Activated CD8-positive, alpha-beta T cell treated with anti-CD3 and anti-CD28 coated beads for 36 hours (primary cell): ENCODE measurements at regions not wholly inside any gene's neighbourhood (a gene's known extent, or its start where the extent isn't known, plus 50 kb on each side); places are given as distances from the start of the nearest gene placed in this dataset.

Experiments used
- ATAC-seq: fragments of 200-7000 bp; cut with Tn5 transposase; one replicate; pipeline ENCODE4 v1.10.0; 2021; ENCODE audit warnings: mild to moderate bottlenecking, moderate library complexity
- CTCF ChIA-PET: fragments of 350-600 bp; sonication (Branson Sonifier 250); formaldehyde crosslinking; loops from one replicate; lab custom pipeline; 2021; ENCODE audit warnings: antibody characterized with exemption; lab: Charles Lee
- POLR2A ChIA-PET: fragments of 350-600 bp; sonication (Branson Sonifier 250); formaldehyde crosslinking; loops from one replicate; lab custom pipeline; 2021; ENCODE audit warnings: antibody characterized with exemption; lab: Charles Lee
- DNase-seq: peaks from one replicate; pipeline ENCODE4 v3.0.0-alpha.2; 2020
- H3K27ac Mint-ChIP-seq: one replicate; pipeline ENCODE4 v1.8.0; 2021; ENCODE audit warnings: mild to moderate bottlenecking, mixed read lengths
- H3K27me3 Mint-ChIP-seq: one replicate; pipeline ENCODE4 v1.8.0; 2021; ENCODE audit warnings: mixed read lengths
- H3K36me3 Mint-ChIP-seq: one replicate; pipeline ENCODE4 v1.8.0; 2021; ENCODE audit warnings: low read depth, mixed read lengths
- H3K4me1 Mint-ChIP-seq: one replicate; pipeline ENCODE4 v1.8.0; 2021; ENCODE audit warnings: low read depth, mixed read lengths
- H3K4me3 Mint-ChIP-seq: one replicate; pipeline ENCODE4 v1.8.0; 2021; ENCODE audit warnings: mild to moderate bottlenecking, moderate library complexity, mixed read lengths
- H3K9me3 Mint-ChIP-seq: one replicate; pipeline ENCODE4 v1.8.0; 2021; ENCODE audit warnings: mixed read lengths
- intact Hi-C: fragments of 100-400 bp; cut with micrococcal nuclease; formaldehyde crosslinking; loops from one replicate; pipeline ENCODE4 v1.10.0; 2022
- TF ChIP-seq, protein P1 (sequence below): fragments of 200-600 bp; IDR thresholded peaks from one replicate; pipeline ENCODE4 v1.8.0; 2022; ENCODE audit warnings: antibody characterized with exemption, mild to moderate bottlenecking

DNA sequence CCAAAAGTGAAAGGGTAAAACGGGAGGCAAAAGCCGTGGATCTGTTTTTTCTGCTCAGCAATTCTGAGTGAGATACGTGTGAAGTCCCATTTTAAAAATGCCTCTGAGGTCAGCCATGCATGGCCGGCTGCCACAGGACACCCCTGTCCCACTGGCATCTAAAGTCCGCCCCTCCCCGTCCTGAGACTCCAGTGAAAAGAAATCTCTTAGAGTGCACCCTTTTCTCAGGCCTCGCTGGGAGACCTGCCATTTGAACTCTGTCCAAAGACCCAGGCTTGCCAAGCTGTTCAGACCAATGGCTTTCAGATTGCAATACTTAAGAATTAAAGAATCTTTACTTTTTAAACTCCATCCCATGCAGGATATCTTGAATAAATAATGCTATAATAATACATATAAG, 61.0 kb upstream of the SLC24A5 start:
- H3K36me3 Mint-ChIP-seq: no peaks in the 10 kb centered on the region
- H3K4me1 Mint-ChIP-seq: no peaks in the 10 kb centered on the region
- TF ChIP-seq, protein P1, sequence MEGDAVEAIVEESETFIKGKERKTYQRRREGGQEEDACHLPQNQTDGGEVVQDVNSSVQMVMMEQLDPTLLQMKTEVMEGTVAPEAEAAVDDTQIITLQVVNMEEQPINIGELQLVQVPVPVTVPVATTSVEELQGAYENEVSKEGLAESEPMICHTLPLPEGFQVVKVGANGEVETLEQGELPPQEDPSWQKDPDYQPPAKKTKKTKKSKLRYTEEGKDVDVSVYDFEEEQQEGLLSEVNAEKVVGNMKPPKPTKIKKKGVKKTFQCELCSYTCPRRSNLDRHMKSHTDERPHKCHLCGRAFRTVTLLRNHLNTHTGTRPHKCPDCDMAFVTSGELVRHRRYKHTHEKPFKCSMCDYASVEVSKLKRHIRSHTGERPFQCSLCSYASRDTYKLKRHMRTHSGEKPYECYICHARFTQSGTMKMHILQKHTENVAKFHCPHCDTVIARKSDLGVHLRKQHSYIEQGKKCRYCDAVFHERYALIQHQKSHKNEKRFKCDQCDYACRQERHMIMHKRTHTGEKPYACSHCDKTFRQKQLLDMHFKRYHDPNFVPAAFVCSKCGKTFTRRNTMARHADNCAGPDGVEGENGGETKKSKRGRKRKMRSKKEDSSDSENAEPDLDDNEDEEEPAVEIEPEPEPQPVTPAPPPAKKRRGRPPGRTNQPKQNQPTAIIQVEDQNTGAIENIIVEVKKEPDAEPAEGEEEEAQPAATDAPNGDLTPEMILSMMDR: no peak
- H3K4me3 Mint-ChIP-seq: no peak overlapping the region
- CTCF ChIA-PET: interaction anchor here (1.0 kb wide), 1 partner anchor 25 kb away, joined by 3 read pairs; no protein-coding TSS in a partner anchor
- DNase-seq (no peak), ATAC-seq (no peak)
- POLR2A ChIA-PET: no interaction called here
- no peak overlapping the region for H3K27ac Mint-ChIP-seq
- peaks cover 3% of the 10 kb centered on the region for H3K9me3 Mint-ChIP-seq
- H3K27me3 Mint-ChIP-seq: peaks cover under 1% of the 10 kb centered on the region
- intact Hi-C loops: no loop called here

DNA sequence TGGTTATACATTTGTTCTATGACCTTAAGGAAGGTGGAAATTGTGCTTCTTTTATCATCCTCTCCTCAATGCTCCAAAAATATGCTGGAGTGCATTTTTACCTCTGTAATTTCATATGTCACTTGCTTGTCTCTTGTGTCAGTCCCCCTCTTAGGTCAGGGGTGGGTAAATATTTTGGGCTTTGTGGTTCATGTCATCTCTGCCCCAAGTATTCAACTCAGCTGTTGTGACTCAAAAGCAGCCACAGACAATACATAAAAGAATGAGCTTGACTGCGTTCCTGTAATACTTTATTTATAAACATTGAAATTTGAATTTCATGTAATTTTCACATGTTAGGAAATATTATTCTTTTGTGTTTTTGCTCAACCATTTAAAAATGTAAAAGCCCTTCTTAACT, 60.4 kb upstream of the SLC24A5 start:
- H3K27me3 Mint-ChIP-seq: no peaks in the 10 kb centered on the region
- no peak overlapping the region for H3K4me3 Mint-ChIP-seq
- intact Hi-C loops: no loop called here
- ChIA-PET POLR2A (no interaction called here), CTCF (interaction anchor here (1.0 kb wide), 1 partner anchor 25 kb away, joined by 3 read pairs; no protein-coding TSS in a partner anchor)
- H3K9me3 Mint-ChIP-seq: peaks cover 1% of the 10 kb centered on the region
- TF ChIP-seq, protein P1: no peak
- DNase-seq (no peak), ATAC-seq (no peak)
- no peaks in the 10 kb centered on the region for H3K4me1 Mint-ChIP-seq
- no peaks in the 10 kb centered on the region for H3K36me3 Mint-ChIP-seq
- no peak overlapping the region for H3K27ac Mint-ChIP-seq

DNA sequence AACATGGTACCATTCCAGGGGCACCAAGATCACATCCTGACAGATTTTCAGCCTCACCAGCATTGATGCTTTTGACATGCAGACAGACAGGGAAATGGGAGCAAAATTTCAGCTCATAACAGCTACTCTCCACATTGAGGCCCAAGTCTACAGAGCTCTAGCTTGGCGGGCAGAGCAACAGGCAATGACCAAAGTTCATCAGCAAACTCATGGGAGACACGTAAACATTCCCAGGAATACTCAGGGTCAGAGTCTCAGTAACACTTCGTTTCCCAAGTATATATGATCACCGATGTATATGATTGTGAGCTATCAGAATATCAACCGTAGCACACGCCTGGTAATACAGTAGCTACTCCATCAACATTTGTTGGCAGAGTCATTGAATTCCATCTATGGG, 59.2 kb upstream of the SLC24A5 start:
- no peaks in the 10 kb centered on the region for H3K4me1 Mint-ChIP-seq
- no peaks in the 10 kb centered on the region for H3K9me3 Mint-ChIP-seq
- TF ChIP-seq, protein P1: no peak
- CTCF ChIA-PET: interaction anchor here (0.9 kb wide), 1 partner anchor 291 kb away, joined by 3 read pairs; no protein-coding TSS in a partner anchor
- intact Hi-C loops: no loop called here
- DNase-seq (no peak), ATAC-seq (no peak)
- peaks cover under 1% of the 10 kb centered on the region for H3K27me3 Mint-ChIP-seq
- no peak overlapping the region for H3K4me3 Mint-ChIP-seq
- no peaks in the 10 kb centered on the region for H3K36me3 Mint-ChIP-seq
- no peak overlapping the region for H3K27ac Mint-ChIP-seq
- POLR2A ChIA-PET: no interaction called here

DNA sequence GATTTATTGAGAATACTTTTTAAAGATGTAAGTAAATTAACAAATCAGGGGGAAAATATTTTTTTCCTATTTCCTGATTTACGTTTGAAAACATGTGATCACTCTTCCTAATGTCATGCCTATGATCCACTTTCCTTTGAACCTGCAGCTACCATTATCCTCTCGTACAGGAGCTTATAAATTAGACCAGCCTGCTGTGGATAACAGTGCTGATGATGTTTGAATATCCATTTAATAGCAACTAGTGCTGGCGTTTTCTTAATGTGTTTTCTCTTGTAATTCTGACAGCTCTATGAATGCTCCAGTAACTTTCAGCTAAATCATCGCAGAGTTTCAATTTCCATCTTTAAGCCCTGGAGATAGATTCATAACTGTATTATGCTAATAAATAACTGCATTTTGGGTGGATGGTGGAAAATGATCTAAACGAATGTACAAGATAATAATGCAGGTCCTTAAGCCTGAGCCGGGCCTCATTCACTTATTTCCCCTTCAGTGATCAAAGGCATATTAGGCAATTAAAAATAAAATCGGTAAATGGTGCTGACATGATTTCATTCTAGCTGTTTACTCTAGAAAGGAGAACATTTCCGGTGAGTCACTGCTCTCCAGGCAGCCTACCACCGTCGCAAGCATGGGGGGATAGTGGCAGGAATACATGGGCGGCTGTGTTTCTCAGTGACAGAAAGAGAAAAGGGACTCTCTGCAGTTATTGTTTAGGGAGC, 58.5 kb upstream of the SLC24A5 start:
- Mint-ChIP-seq H3K9me3 (no peaks in the 10 kb centered on the region), H3K27ac (no peak overlapping the region), H3K27me3 (peaks cover 2% of the 10 kb centered on the region), H3K4me3 (no peak overlapping the region), H3K36me3 (no peaks in the 10 kb centered on the region), H3K4me1 (no peaks in the 10 kb centered on the region)
- TF ChIP-seq, protein P1: no peak
- intact Hi-C loops: no loop called here
- DNase-seq (no peak), ATAC-seq (no peak)
- ChIA-PET CTCF (interaction anchor here (0.9 kb wide), 1 partner anchor 290 kb away, joined by 3 read pairs; no protein-coding TSS in a partner anchor), POLR2A (no interaction called here)

DNA sequence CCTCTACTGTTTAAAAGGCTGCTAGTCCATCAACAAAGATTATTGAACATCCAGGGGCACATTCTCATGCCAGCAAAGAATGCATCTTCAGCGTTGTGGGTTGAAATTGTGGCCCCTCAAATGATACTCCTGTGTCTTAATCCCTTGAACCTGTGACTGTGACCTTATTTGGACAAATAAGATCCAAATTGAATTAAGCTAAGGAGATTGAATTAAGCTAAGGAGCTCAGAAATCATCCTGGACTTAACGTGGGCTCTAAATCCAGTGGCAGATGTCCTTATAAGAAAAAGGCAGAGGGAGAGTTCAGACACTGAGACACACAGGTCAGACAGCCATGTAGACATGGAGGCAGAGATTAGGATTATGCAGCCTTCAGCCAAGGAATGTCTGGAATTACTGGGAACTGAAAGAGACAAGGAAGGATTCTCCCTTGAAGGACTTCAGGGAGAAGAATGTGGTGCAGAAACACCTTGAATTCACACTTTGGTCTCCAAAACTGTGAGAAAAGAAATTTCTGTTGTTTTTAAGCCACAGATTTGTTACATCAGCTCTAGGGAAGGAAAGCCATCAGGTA, 57.3 kb upstream of the SLC24A5 start:
- Mint-ChIP-seq H3K4me3 (no peak overlapping the region), H3K27ac (no peak overlapping the region), H3K9me3 (no peaks in the 10 kb centered on the region), H3K4me1 (no peaks in the 10 kb centered on the region), H3K27me3 (peaks cover 2% of the 10 kb centered on the region), H3K36me3 (no peaks in the 10 kb centered on the region)
- DNase-seq (no peak), ATAC-seq (no peak)
- ChIA-PET POLR2A (no interaction called here), CTCF (no interaction called here)
- intact Hi-C loops: no loop called here
- TF ChIP-seq, protein P1: no peak
